Stimulated activated CD8-positive, alpha-beta memory T cell treated with anti-CD3 and anti-CD28 coated beads, Interleukin-15, amount 100 ng/mL, for 48 hours (primary cell): ENCODE measurements at regions not wholly inside any gene's neighbourhood (a gene's known extent, or its start where the extent isn't known, plus 50 kb on each side); places are given as distances from the start of the nearest gene placed in this dataset.

Source experiments
- DNase-seq, 2 donors: peaks; one replicate each; pipeline ENCODE4 v3.0.0-alpha.2; 2020; ENCODE audit warnings: low read depth in 2 of 2

- DNase-seq, result no peak
Observed at GRCh38 chr1:98480271-98480670, 181.2 kb upstream of the SNX7 start.

- no peak for DNase-seq
Observed at GRCh38 chr1:98478121-98478520, 183.4 kb upstream of the SNX7 start.

GRCh38 chr1:98472878-98473277 lies 188.6 kb upstream of the SNX7 start:
- DNase-seq, result no peak

- DNase-seq, result no peak
Observed at GRCh38 chr1:98471633-98472032, 189.9 kb upstream of the SNX7 start.

- DNase-seq, result no peak
Observed at GRCh38 chr1:98468111-98468717, 193.3 kb upstream of the SNX7 start.

- DNase-seq, result no peak
Observed at GRCh38 chr1:98467586-98467985, 193.9 kb upstream of the SNX7 start.

- no peak for DNase-seq
Observed at GRCh38 chr1:98467122-98467521, 194.4 kb upstream of the SNX7 start.

- DNase-seq, result no peak
Observed at GRCh38 chr1:98461873-98462385, 199.6 kb upstream of the SNX7 start.

- DNase-seq, result no peak
Observed at GRCh38 chr1:98460136-98460535, 201.4 kb upstream of the SNX7 start.

GRCh38 chr1:98459486-98459870 lies 202.0 kb upstream of the SNX7 start:
- no peak for DNase-seq

- no peak for DNase-seq
Observed at GRCh38 chr1:98458511-98459485, 202.7 kb upstream of the SNX7 start.

- DNase-seq, result no peak
Observed at GRCh38 chr1:98457248-98457647, 204.3 kb upstream of the SNX7 start.

- no peak for DNase-seq
Observed at GRCh38 chr1:98454666-98455065, 206.9 kb upstream of the SNX7 start.

GRCh38 chr1:98453066-98453465 lies 208.5 kb upstream of the SNX7 start:
- no peak for DNase-seq

GRCh38 chr1:98452162-98452561 lies 209.4 kb upstream of the SNX7 start:
- DNase-seq, result no peak

GRCh38 chr1:98441281-98441680 lies 220.2 kb upstream of the SNX7 start:
- DNase-seq, result no peak

GRCh38 chr1:98439471-98439870 lies 222.1 kb upstream of the SNX7 start:
- no peak for DNase-seq

- DNase-seq, result no peak
Observed at GRCh38 chr1:98437540-98437939, 224.0 kb upstream of the SNX7 start.

- no peak for DNase-seq
Observed at GRCh38 chr1:98437011-98437410, 224.5 kb upstream of the SNX7 start.

- DNase-seq, result no peak
Observed at GRCh38 chr1:98429965-98430443, 231.5 kb upstream of the SNX7 start.

- no peak for DNase-seq
Observed at GRCh38 chr1:98428864-98429263, 232.7 kb upstream of the SNX7 start.

GRCh38 chr1:98427664-98428063 lies 233.9 kb upstream of the SNX7 start:
- no peak for DNase-seq

- DNase-seq, result no peak
Observed at GRCh38 chr1:98426092-98426491, 235.4 kb upstream of the SNX7 start.
